HCEC 1CT (cell line): ENCODE measurements at regions not wholly inside any gene's neighbourhood (a gene's known extent, or its start where the extent isn't known, plus 50 kb on each side); places are given as distances from the start of the nearest gene placed in this dataset.
"Not testable (repeated sequence)": the region's sequence is repeated elsewhere in the genome, so short reads cannot be mapped to it uniquely, and the experiment has no call there.

ENCODE experiments used
- DNase-seq: peaks from one replicate; pipeline ENCODE4 v3.0.0-alpha.2; 2017

DNA sequence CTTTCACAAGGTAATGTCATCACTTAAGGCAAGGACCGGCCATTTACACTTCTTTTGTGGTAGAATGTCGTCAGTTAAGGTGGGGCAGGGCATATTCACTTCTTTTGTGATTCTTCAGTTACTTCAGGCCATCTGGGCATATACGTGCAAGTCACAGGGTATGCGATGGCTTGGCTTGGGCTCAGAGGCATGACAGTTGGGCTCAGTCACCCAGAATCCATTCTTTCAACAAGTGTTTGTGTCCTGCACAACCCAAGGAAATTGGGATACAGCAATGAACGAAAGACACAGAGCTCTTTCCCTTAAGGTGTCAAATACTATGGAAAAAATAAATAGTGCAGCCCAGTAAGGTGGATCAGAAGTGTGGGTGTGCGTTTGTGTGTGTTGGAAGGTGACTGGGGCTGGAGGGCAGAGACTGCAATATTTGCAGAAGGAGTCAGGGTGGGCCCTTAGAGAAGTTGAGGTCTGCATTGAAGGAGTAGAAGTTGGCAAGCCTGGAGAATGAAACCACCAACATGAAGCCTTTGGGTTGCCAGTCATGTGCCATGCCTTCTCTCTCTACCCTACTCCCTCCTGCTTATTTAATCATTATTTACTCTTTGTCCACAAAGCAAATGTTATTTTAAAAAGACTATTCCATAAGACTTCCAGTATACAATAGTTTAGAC lies 222.8 kb upstream of the PRKCQ start:
- no peak for DNase-seq

DNA sequence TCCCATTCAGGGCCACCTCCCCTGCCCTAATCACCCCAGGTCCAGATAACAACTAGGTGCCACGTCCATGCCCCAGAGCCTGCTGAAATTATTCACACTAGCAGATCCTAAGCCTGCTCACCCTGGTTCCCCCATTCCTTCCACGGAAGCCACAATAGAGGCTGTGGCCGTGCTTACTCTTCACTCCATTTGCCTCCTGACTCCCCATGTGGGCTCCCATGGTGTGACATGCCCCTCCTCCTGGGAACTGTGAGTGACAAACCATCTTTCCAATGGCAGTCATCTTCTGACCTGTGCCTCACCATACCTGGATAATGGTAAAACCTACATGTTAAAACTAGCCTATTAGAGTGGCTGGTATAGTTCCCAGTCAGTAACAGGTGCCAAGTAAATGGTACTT lies 216.2 kb upstream of the PRKCQ start:
- no peak for DNase-seq

DNA sequence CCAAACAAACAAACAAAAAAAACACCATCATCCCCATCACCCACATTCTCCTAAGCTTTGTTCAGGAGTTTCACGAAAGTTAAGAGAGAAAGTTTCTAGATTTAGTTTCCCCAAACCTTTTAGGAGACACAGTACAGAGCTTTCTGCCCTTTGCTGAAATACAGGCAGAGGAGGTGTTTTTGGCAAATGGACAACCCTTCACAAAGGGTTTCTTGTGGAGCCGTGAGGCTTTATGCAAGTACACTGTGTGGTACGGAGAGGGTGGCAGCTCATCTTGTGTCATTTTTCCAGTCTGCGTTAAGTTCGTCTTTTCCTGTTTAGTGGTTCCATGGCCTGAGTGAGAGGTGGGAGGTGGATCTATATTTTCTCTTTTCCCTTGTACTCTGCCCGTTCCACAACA lies 215.5 kb upstream of the PRKCQ start:
- DNase-seq = no peak

- DNase-seq = not testable (repeated sequence)
These were observed 214.8 kb upstream of the PRKCQ start for GRCh38 chr10:6794841-6795240.

- no peak for DNase-seq
These were observed 214.4 kb upstream of the PRKCQ start for GRCh38 chr10:6794441-6794840.

GRCh38 chr10:6788731-6789130 lies 208.7 kb upstream of the PRKCQ start:
- DNase-seq = no peak

DNA sequence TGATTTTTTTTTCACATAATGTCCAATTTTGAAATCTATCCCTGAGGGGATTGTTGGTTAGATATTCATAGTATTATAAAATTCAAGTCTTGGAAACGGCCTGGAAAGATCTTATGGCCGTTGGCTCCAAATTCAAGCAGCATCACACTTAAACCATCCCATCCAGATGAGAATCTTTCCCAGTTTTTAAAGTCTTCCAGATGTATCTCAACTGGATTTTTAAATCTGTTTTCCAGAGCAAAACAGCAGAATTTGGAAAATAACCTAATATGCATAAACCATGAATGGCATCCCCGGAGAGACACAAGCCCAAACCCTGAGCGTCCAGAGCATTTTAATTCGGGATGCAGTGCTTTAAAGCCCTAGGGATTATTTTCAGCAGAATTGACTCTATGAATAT lies 208.2 kb upstream of the PRKCQ start:
- DNase-seq = no peak

DNA sequence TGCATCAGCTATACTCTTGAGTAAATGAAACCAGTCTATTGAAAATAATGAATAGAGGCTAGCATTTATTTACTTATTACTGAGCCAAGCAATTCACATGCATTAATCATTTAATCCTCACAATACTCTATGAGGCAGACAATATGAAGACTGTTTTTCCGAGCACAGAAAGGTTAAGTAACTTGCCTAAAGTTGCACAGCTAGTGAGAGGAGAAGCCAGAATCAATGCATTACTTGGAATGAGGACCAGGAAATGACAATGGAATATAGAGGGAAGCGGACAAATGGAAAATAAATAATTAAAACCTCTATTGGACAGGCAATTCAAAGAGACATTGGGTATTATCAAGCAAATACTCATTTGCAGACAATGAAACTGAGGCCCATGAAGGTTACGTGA lies 207.6 kb upstream of the PRKCQ start:
- no peak for DNase-seq

DNA sequence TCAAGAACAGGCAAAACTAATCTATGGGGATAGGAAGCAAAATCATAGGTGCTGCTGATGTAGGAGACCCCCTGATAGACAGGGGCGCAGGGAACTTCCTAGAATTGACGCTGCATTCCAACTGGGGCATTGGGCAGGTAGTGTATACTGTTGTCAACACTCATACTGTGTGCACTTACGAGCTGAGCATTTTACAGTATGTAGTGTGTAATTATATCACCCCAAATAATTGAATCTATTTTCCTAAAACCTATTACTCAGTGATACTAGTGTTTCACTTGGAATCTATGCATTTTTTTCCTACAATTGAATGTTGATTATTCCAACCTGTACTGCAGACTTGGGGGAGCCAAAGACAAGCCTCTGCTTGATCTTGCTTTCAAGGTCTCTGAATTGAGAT lies 207.0 kb upstream of the PRKCQ start:
- no peak for DNase-seq

GRCh38 chr10:6786579-6787031 lies 206.5 kb upstream of the PRKCQ start:
- peak; percentile 75 for DNase-seq

DNA sequence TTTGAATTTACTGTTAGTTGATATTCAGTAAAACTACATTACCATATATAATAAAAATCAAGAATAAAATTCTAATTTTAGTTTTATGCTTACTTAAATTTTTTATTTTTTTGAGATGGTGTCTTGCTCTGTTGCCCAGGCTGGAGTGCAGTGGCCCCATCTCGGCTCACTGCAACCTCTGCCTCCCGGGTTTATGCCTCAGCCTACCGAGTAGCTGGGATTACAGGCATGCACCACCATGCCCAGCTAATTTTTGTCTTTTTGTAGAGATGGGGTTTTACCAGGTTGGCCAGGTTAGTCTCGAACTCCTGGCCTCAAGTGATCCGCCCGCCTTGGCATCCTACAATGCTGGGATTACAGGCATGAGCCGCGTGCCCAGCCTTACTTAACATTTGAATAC lies 204.4 kb upstream of the PRKCQ start:
- DNase-seq = not testable (repeated sequence)

DNA sequence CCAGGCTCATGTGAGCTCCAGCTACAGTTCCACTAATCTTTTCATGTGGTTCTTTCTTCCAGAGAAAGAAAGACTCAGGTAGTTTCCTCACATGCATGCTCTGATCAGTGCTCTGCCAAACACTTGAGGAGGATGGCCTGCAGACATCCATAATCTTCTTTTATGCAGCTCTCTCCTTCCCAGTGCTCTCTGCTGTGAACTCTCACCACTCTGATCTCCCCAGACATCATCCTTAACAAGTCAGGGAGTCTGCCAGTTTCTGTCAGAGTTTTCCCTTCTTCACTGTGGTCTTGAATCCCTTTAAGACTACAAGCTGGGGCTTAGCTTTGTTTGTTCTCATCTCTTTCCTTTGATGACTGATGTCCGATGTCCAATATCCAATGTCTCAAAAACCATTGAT lies 203.4 kb upstream of the PRKCQ start:
- DNase-seq = no peak

GRCh38 chr10:6782378-6782777 lies 202.3 kb upstream of the PRKCQ start:
- DNase-seq = no peak

- DNase-seq = no peak
These were observed 201.2 kb upstream of the PRKCQ start for GRCh38 chr10:6781133-6781770.

DNA sequence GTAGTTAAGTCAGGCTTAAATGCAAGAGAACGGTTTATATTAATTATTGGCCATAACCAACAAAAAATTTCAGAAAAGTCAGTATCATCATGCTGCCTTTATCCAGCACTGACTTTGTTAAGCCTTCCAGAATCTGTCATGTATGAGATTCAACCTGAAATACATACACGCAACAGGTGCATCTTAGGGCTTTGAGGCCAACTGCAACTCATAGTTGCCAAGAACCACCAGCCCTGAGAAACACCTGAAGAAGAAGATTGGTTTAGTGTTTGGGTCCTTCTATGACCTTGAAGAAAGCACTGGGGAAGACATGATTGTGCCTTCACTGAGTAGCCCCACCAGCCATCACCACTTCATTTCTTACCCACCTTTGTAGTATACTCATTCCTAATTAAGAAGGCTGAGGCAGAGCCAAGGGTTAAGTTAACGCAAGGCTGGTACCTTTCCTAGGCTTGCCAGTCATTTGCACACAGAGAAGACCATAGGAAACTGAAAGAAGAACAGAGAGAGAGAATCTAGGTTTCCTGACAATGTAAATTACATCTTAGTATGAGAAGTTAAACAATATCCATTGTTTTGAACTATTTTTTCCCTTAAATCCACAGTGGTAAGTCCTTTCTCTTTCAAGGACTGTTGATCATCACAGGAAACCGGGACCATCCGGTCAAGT lies 200.1 kb upstream of the PRKCQ start:
- no peak for DNase-seq

DNA sequence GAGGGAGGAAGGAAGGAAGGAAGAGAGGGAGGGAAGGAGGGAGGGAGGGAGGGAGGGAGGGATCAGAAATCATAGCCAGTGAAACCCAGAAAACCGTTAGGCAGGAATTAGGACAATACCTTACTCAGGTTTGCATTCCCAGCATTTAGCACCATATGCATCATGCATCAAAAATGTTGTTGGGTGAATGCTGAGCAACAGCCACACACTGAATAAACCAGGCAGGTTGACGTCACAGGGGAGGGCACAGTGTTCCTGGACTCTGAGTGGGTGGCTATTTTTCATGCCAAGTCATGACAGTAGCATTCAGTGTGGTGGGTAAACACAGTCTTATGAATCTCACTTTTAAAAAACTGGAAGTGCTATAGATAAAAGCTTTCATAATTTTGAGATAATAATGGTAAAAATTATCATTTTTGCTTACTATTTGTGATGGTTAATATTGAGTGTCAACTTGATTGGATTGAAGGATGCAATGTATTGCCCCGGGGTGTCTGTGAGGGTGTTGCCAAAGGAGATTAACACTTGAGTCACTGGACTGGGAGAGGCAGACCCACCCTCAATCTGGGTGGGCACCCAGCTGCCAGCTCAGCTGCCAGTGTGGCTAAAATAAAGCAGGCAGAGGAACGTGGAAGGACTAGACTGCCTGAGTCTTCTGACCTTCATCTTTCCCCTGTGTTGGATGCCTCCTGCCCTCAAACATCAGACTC lies 199.1 kb upstream of the PRKCQ start:
- peak; percentile 95 for DNase-seq

DNA sequence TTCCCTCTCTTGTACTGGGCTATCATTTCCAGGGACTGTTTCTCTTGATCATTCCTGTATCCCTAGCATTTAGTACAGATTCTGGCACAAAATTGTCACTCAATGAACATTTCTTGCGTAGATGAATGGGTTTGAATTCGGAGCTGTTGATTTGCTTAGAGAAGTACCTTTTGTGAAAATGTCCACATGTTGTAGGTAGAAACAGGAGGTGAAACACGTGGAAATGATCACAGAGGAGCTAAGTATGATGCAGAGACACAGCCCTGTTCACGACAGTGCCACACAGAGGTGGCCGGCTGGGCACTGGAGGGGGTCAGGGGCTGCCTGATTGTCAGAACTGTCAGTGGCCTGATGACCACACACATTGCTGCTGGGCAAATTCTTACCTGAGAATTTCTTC lies 196.1 kb upstream of the PRKCQ start:
- no peak for DNase-seq

GRCh38 chr10:6774406-6774805 lies 194.3 kb upstream of the PRKCQ start:
- DNase-seq = no peak

GRCh38 chr10:6771331-6771730 lies 191.3 kb upstream of the PRKCQ start:
- DNase-seq = no peak

GRCh38 chr10:6770846-6771245 lies 190.8 kb upstream of the PRKCQ start:
- no peak for DNase-seq

DNA sequence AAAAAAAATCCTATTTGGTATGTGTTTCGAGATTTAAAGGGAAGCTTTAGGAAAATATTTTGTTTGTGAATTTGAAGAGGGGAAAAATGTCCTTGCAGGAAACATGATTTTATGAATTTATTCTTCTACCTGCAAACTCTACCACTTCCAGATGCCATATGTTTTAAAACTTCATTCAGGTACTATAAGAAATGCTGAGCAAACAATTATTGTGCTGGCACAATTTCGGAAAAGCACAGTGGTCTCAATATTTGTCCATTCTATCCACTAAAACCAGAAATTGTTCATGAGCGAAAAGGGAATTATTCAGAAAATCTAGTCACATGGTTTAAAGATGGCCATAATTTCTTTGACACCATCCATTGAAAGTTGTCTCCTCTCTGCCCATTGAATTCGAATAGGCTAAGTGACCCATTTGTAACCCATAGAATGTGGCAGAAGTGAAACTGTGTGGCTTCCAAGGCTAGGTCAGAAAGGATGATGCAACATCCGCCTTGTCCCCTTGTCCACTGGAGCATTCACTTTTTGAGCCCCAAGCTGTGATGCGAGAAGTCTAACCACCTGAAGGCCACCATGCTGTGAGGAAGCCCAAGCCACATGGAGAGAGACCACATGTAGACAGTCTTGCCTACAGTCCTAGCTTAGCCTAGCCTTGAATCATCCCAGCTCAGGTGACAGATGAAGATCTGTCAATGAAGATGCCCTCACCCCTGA lies 189.8 kb upstream of the PRKCQ start:
- DNase-seq = no peak

GRCh38 chr10:6766131-6766801 lies 186.2 kb upstream of the PRKCQ start:
- peak; percentile 80 for DNase-seq
